K562 (cell line): ENCODE measurements at regions not wholly inside any gene's neighbourhood (a gene's known extent, or its start where the extent isn't known, plus 50 kb on each side); places are given as distances from the start of the nearest gene placed in this dataset.

ENCODE experiments used
- E2F3 ChIP-seq: fragments of 250-450 bp; sonication (Bioruptor Pico); IDR thresholded peaks from 2 replicates; pipeline ENCODE4 v1.4.0; 2020; ENCODE audit warnings: mild to moderate bottlenecking
- ELF1 ChIP-seq: fragments of 200-800 bp; sonication (Bioruptor generic); IDR thresholded peaks from 2 replicates; pipeline ENCODE4 v1.6.1; 2016; ENCODE audit warnings: missing genetic modification characterization, missing compliant biosample characterization
- FOS ChIP-seq: IDR thresholded peaks from 3 replicates; pipeline ENCODE4 v1.6.1; 2011; ENCODE audit not compliant: insufficient read length; ENCODE audit errors: extremely low read depth
- HDGF ChIP-seq: fragments of 450-650 bp; IDR thresholded peaks from 2 replicates; pipeline ENCODE4 v1.6.1; 2016
- MAFG ChIP-seq: fragments of 450-650 bp; conservative IDR thresholded peaks from 2 replicates; pipeline ENCODE4 v1.6.1; 2016; ENCODE audit warnings: missing genetic modification characterization, missing compliant biosample characterization
- MECOM ChIP-seq: fragments of 250-450 bp; sonication (Bioruptor Pico); IDR thresholded peaks from 2 replicates; pipeline ENCODE4 v1.8.0; 2022; ENCODE audit warnings: inconsistent platforms
- RBM34 ChIP-seq: fragments of 200-400 bp; formaldehyde crosslinking; IDR thresholded peaks from 2 replicates; pipeline ENCODE4 v1.6.1; 2018; ENCODE audit warnings: low read length, borderline replicate concordance; ENCODE audit not compliant: insufficient read depth
- SRSF9 ChIP-seq: fragments of 200-400 bp; formaldehyde crosslinking; IDR thresholded peaks from 2 replicates; pipeline ENCODE4 v1.6.1; 2017; ENCODE audit warnings: low read depth, low read length, borderline replicate concordance
- TCF7L2 ChIP-seq: fragments of 150-350 bp; IDR thresholded peaks from 2 replicates; pipeline ENCODE4 v1.6.1; 2016; ENCODE audit warnings: low read depth, mild to moderate bottlenecking, low read length, moderate library complexity
- ZBTB17 ChIP-seq: fragments of 450-650 bp; formaldehyde crosslinking; IDR thresholded peaks from 2 replicates; pipeline ENCODE4 v1.4.0; 2020; ENCODE audit warnings: mild to moderate bottlenecking
- TF ChIP-seq, protein P1 (sequence below): fragments of 250-450 bp; sonication (Bioruptor Pico); IDR thresholded peaks from 2 replicates; pipeline ENCODE4 v1.4.0; 2020; ENCODE audit warnings: mild to moderate bottlenecking, moderate library complexity, borderline replicate concordance
- TF ChIP-seq, protein P2 (sequence below): fragments of 250-450 bp; sonication (Bioruptor Pico); IDR thresholded peaks from 2 replicates; pipeline ENCODE4 v1.9.0; 2021; ENCODE audit warnings: mild to moderate bottlenecking
- TF ChIP-seq, protein P3 (sequence below): sonication (generic); formaldehyde crosslinking; IDR thresholded peaks from 2 replicates; pipeline ENCODE4 v1.9.0; 2022; ENCODE audit warnings: mild to moderate bottlenecking, missing genetic modification reagents

DNA sequence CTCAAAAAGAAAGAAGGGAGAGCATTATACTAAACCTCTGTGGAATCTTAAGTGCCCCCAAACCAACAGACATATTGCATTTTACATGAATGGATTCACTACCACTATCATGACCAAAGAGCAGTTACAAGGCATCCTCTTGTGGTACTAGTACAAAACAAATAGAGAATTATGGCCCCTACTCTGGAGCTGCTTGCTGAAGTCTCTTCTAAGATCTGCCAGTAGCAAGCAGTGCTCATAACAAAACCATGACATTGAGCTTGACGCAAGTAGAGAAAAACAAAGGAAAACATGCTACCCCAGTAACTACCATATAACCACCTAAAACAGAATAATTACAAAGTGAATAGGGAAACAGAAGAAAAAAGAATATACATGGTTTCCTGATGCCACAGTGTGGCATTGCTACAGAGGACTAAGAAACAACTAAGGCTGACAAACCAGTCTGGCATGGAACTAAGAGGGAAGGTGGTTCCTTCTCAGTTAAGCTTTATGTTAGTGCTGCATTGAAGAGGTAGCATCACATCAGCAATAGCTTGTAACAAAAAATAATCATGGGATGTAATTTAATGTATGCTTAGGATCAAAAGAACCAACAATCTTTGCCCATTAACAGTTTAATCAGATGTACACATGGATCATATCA is 150.2 kb upstream of the AGR3 start (continued):
- TF ChIP-seq HDGF (no peak), ELF1 (no peak), RBM34 (no peak), TCF7L2 (no peak), MAFG (no peak), E2F3 (no peak), SRSF9 (no peak), FOS (no peak), MECOM (CRISPR knock-in tag) (no peak), ZBTB17 (CRISPR knock-in tag) (no peak)
- TF ChIP-seq, protein P1, sequence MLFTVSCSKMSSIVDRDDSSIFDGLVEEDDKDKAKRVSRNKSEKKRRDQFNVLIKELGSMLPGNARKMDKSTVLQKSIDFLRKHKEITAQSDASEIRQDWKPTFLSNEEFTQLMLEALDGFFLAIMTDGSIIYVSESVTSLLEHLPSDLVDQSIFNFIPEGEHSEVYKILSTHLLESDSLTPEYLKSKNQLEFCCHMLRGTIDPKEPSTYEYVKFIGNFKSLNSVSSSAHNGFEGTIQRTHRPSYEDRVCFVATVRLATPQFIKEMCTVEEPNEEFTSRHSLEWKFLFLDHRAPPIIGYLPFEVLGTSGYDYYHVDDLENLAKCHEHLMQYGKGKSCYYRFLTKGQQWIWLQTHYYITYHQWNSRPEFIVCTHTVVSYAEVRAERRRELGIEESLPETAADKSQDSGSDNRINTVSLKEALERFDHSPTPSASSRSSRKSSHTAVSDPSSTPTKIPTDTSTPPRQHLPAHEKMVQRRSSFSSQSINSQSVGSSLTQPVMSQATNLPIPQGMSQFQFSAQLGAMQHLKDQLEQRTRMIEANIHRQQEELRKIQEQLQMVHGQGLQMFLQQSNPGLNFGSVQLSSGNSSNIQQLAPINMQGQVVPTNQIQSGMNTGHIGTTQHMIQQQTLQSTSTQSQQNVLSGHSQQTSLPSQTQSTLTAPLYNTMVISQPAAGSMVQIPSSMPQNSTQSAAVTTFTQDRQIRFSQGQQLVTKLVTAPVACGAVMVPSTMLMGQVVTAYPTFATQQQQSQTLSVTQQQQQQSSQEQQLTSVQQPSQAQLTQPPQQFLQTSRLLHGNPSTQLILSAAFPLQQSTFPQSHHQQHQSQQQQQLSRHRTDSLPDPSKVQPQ (CRISPR knock-in tag) = no peak
- TF ChIP-seq, protein P2, sequence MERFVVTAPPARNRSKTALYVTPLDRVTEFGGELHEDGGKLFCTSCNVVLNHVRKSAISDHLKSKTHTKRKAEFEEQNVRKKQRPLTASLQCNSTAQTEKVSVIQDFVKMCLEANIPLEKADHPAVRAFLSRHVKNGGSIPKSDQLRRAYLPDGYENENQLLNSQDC (CRISPR knock-in tag) = no peak
- TF ChIP-seq, protein P3, sequence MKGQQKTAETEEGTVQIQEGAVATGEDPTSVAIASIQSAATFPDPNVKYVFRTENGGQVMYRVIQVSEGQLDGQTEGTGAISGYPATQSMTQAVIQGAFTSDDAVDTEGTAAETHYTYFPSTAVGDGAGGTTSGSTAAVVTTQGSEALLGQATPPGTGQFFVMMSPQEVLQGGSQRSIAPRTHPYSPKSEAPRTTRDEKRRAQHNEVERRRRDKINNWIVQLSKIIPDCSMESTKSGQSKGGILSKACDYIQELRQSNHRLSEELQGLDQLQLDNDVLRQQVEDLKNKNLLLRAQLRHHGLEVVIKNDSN = no peak
